ENCODE measurements at regions not wholly inside any gene's neighbourhood (a gene's known extent, or its start where the extent isn't known, plus 50 kb on each side); places are given as distances from the start of the nearest gene placed in this dataset.

GRCh38 chr16:5851393-5851982 is 753.9 kb upstream of the EEF2KMT start:
- TF ChIP-seq, protein P1, sequence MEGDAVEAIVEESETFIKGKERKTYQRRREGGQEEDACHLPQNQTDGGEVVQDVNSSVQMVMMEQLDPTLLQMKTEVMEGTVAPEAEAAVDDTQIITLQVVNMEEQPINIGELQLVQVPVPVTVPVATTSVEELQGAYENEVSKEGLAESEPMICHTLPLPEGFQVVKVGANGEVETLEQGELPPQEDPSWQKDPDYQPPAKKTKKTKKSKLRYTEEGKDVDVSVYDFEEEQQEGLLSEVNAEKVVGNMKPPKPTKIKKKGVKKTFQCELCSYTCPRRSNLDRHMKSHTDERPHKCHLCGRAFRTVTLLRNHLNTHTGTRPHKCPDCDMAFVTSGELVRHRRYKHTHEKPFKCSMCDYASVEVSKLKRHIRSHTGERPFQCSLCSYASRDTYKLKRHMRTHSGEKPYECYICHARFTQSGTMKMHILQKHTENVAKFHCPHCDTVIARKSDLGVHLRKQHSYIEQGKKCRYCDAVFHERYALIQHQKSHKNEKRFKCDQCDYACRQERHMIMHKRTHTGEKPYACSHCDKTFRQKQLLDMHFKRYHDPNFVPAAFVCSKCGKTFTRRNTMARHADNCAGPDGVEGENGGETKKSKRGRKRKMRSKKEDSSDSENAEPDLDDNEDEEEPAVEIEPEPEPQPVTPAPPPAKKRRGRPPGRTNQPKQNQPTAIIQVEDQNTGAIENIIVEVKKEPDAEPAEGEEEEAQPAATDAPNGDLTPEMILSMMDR (IDR thresholded peaks at IDR 0.05) = no peak
- no peak for TF ChIP-seq POLR2A (IDR thresholded peaks at IDR 0.05)
